GM18511 (cell line): ENCODE measurements at regions not wholly inside any gene's neighbourhood (a gene's known extent, or its start where the extent isn't known, plus 50 kb on each side); places are given as distances from the start of the nearest gene placed in this dataset.
A peak's percentile ranks its signal among the peaks of the same experiment; 100 is the strongest.
"Not testable (repeated sequence)": the region's sequence is repeated elsewhere in the genome, so short reads cannot be mapped to it uniquely, and the experiment has no call there.

Experiments used
- ATAC-seq: cut with Tn5 transposase; IDR thresholded peaks from one replicate; pipeline ENCODE4 v1.9.1; 2021; ENCODE audit warnings: mild to moderate bottlenecking, moderate library complexity; ENCODE audit not compliant: unreplicated experiment

- no peak for ATAC-seq
Measured at GRCh38 chr13:60214213-60215055, 50.7 kb upstream of the DIAPH3 start.

DNA sequence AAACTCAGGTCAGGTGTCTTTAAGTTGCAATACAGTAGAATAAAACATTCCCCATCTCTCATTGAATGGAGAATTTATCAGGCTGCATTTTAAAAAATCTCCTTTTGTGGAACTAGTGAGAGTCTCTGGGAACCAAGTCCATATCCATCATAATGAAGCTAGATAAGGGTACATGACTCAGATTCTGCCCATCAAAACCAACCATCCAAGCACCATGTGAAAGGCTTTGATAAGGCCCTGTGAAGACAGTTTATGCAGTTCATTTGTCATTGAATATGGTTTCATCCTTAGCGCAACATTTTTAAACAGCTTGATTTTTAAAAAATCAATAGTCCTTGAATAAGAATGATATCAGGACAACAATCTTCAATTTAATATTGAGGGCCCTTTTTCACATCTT is 56.3 kb upstream of the DIAPH3 start:
- ATAC-seq, result no peak

DNA sequence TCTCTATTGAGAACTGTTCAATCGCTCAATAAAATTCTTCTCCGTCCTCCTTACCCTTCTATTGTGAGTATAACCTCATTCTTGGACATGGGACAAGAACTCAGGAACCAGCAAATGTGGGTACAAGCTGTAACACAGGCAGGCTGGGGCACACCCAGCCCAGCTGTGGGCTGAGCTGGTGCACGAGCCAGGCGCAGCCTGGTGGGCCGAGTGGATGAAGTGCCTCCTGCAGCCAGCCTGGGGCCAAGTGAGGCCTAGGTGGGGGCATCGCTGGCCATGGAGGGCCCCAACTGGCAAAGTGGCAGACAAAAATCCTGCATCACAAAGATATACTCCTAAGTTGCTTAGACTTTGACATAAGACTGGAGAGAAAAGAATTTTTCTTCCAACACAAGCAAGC is 57.9 kb upstream of the DIAPH3 start:
- ATAC-seq, result no peak

DNA sequence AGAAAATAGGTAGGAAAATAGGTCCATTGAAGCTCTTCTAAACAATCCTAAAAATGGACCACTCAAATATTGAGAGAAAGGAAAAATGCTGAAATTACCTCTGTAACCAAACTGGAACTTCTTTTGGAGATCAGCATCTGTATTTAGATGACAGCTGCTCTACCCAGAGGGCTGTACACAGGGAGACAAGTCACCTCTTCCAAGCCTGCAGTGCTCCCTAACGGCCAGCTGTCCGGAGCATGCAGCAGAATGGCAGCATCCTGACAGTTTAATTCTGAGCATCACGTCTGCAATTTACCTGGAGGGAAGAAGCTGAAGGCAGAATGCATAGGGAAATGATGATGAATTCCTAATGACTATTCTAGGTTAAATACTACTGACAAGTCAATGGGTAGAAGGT is 62.8 kb upstream of the DIAPH3 start:
- no peak for ATAC-seq

GRCh38 chr13:60227158-60227557 is 63.4 kb upstream of the DIAPH3 start:
- no peak for ATAC-seq

DNA sequence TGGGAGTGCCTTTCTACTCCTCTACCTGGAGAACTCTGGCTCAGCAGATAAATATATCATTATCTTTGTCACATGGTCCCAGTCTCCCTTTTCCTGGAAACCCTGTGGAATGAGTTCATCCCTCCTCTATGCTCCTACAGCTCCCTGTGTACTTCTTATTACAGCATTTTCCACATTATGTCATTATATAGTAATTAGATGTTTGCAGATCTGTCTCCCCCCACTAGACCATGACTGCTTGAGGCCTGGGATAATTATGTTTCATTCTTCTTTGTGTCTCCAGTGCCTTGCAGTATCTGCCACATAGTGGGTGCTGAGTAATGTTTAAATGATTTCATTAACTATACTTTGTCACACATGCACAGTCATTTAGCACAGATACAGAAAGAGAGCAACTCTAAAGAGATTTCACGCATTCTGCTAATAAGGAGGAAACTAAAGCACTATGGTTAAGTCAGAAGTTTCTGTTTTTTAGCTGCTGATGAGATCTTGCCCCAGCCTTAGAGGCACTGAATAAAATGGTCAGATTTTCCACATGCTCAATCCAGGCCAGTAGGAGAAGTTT is 66.1 kb upstream of the DIAPH3 start:
- ATAC-seq, result no peak

DNA sequence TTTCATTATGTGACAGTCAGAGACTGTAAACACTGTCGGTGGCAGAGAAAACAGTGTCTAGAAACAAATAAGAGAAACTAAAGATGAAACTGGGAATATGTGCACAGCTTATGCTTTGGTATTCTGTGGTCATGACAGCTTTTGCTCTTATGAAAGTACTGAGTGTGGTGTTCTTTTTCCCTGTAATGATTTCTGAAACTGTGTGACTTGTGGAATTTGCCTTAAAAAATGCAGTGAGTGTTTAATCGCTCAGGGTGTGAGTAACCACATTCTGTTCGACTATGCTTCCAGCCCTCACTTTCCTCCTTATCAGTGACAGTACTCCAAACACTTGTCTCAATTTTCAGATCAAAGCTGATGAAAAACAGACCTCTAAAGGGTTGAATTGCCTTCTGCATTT is 66.9 kb upstream of the DIAPH3 start:
- peak; percentile 71 for ATAC-seq

- no peak for ATAC-seq
Measured at GRCh38 chr13:60242043-60242595, 78.4 kb upstream of the DIAPH3 start.

DNA sequence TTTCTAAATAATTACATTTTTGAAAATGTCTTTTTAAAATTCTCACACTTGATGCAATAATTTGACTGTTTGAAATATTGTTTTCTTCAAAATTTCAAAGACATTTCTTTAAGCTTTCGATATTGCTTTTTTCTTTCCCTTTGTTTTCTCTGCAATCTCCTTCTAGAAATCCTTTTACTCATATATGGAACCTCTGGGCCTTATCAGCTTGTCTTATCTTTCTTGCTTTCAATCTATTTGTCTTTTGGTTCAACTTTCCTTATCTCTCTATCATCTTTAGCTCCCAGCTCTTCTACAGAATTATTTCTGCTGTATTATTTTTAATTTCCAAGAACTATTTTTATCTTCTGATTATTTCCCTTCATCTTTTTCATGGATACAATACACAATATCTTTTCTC is 80.7 kb upstream of the DIAPH3 start:
- no peak for ATAC-seq

GRCh38 chr13:60251419-60251818 is 87.7 kb upstream of the DIAPH3 start:
- ATAC-seq, result not testable (repeated sequence)

- no peak for ATAC-seq
Measured at GRCh38 chr13:60258349-60258748, 94.6 kb upstream of the DIAPH3 start.

DNA sequence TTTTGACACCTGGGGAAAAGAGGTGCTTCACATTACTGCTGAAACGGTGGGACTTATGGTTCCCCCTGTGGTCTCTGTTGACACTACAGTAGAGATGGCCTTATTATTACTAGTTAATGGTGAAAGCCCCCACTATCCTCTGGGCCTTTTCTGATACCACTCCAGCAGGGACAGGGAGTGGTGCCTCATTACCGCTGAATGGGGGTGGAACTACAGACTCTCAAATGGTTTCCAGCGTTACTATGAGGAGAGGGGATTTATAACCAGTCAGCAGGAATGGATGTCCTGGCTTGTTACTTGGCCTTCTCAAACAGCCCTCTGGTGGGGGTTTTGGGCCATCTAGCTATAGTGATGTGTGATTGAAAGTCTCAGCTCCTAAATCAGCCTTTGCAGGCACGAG is 96.7 kb upstream of the DIAPH3 start:
- ATAC-seq, result no peak

DNA sequence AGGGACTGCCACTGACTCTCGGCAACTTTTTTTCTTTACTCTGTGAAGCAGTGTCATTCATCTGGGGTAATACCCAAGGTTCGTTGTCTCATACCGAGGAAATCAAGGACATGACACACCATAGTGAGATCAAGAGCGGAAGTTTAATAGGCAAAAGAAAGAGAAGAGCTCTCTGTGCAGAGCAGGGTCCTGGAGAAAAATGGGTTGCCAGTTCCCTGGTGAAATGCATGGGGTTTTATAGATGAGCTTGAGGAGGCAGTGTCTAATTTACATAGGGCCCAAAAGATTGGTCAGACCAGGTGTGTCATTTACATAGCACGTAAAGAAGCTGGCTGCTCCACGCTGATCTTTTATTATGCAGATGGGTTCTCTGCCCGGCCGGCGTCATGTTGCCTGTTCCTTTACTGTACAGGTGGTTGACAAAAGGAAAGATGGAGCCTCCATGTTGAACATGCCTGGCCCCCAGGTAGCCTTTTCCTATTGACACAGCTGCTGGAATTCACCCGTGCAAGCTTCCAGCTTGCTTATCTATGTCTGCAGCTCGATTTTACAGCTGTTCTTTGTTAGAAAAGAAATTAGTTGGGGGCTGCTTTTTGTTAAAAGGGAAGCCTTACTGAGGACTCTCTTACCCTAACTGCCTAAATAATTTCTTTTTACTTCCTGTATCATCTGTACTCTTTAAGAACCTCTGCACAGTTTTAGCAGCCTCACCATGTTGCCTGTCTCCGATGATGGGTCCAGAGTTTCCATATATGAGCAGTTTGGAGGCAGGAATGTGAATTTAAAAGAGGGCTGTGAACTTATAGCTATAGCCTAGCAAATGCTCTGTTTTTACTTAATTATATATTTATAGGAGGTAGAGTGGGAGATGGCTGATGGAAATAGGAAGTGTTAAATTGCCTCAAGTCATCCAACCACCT is 98.0 kb upstream of the DIAPH3 start:
- ATAC-seq, result no peak

GRCh38 chr13:60265566-60265965 is 101.8 kb upstream of the DIAPH3 start:
- no peak for ATAC-seq

DNA sequence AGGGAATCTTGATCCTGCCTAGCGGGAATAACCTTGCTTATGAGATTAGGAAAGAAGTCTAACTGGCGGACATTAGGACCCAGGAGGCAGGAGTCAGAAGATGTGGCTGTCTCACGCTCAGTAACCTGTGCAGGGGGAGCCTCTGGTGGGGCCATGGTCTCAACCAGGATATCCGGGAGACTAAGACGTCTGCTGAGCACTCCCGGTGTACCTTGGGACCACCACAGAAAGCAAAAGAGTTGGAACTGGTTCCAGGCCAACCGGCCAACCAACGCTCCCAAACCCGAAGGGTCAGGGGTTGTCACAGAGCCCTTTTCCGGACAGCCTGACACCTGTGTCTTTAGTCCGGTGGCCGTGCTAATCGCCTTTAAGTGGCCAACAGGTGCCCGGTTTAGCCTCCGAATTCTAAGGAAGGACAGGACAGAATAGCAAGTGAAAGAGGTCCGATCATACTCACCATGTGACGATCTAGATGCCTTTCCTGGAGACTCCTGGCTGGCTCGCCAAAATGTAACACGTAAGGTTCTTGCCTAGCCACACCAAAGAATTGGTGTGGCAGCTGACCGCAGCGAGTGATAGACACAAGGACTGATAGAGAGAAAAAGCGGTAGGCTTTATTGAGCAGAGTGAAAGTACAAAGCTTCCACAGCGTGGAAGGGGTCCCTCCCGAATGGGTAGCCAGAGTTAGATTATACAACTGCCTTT is 103.9 kb upstream of the DIAPH3 start:
- ATAC-seq, result peak; percentile 92

- no peak for ATAC-seq
Measured at GRCh38 chr13:60268203-60268555, 104.5 kb upstream of the DIAPH3 start.

- ATAC-seq, result no peak
Measured at GRCh38 chr13:60273971-60274527, 110.3 kb upstream of the DIAPH3 start.

DNA sequence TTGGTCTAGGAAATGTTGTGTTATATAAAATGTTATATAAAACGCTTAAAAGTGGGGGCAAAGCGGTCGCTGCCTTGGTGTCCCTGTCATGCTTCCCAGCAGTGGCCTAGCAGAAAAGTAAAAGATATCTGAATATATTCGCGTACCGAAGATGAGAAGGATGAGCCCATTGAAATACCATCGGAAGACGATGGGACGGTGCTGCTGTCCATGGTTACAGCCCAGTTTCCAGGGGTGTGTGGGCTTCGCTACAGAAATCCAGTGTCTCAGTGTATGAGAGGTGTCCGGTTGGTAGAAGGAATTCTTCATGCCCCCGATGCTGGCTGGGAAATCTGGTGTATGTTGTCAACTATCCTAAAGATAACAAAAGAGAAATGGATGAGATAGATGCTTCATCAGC is 110.9 kb upstream of the DIAPH3 start:
- no peak for ATAC-seq

- no peak for ATAC-seq
Measured at GRCh38 chr13:60275208-60275607, 111.5 kb upstream of the DIAPH3 start.

- not testable (repeated sequence) for ATAC-seq
Measured at GRCh38 chr13:60280524-60280923, 116.5 kb upstream of the TDRD3 start.
